ENCODE measurements at regions not wholly inside any gene's neighbourhood (a gene's known extent, or its start where the extent isn't known, plus 50 kb on each side); places are given as distances from the start of the nearest gene placed in this dataset.

- no peak for TF ChIP-seq CTCF (IDR thresholded peaks at IDR 0.05)
- no peak for TF ChIP-seq POLR2A (IDR thresholded peaks at IDR 0.05)
Measured at GRCh38 chr3:74535281-74535680, 79.2 kb downstream of the CNTN3 start.

Measured in vagina (tissue), 2 donors.